ENCODE measurements at regions not wholly inside any gene's neighbourhood (a gene's known extent, or its start where the extent isn't known, plus 50 kb on each side); places are given as distances from the start of the nearest gene placed in this dataset.

DNA sequence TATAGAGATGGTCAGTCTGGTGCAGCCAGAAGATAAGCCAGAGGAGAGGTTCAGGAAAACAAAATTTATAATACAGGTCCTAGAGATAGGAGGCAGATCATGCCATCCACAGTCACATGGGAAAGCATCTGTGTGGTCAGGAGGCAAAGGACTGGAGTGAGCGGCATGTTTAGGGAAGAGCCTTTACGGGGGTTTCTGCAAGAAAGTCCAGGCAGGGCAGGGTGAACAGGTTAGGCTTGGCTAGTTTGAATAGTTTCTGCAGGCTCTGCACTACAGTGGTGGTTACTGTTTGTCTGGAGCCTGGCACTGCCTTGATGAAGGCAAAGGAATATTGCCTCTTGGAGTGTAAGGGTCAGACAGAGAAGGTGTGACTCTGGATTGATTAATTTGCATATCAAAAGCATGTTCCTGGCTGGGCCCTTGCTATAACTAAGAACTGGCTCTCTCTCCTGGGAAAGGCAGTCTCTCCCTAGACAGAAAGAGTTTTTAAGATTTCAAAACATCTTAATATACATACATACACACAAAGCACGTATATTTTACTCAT is 1034.7 kb upstream of the CHAC2 start:
- no peak for DNase-seq (ENCODE audit: low read depth in 4 of 4, low spot score in 1 of 4)

DNA sequence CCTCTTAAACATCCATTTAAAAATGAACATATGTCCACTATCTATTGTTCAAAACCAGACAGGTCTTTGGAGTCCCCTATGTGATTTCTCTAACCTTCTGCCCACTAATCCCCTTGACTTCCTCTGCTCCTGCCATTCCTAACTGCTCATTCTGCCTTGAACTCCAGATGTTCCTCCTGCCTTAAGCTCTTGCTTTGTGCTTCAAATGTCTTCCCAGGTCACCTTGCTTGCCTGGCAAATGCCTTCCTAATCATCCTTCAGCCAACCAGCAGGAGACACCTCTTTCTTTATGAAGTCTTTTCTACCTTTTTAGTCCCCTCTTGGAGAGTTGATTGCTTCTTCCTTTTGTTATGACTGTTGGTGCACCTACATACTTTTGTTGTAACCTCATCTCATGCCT is 1043.0 kb upstream of the CHAC2 start:
- DNase-seq (ENCODE audit: low read depth in 4 of 4, low spot score in 1 of 4) = no peak

DNA sequence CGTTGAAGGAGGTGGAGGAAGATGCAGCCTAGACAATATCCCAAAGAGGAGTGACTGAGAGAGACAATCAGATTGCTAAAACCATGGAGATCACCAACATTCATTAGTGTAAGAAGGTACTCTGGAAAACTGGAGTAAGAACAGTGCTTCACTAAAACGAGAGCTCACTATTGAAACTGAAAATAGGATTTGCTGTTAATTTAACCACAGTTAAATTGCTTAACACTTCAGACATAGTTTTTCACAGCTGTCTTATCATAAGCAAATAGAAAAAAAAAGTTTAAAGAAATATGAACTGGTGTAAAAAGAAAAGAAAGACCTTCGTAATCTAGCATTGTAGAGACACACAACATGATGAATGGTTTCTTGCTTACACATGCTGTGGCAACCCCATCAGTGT is 1049.8 kb upstream of the CHAC2 start:
- DNase-seq (ENCODE audit: low read depth in 4 of 4, low spot score in 1 of 4) = no peak

DNA sequence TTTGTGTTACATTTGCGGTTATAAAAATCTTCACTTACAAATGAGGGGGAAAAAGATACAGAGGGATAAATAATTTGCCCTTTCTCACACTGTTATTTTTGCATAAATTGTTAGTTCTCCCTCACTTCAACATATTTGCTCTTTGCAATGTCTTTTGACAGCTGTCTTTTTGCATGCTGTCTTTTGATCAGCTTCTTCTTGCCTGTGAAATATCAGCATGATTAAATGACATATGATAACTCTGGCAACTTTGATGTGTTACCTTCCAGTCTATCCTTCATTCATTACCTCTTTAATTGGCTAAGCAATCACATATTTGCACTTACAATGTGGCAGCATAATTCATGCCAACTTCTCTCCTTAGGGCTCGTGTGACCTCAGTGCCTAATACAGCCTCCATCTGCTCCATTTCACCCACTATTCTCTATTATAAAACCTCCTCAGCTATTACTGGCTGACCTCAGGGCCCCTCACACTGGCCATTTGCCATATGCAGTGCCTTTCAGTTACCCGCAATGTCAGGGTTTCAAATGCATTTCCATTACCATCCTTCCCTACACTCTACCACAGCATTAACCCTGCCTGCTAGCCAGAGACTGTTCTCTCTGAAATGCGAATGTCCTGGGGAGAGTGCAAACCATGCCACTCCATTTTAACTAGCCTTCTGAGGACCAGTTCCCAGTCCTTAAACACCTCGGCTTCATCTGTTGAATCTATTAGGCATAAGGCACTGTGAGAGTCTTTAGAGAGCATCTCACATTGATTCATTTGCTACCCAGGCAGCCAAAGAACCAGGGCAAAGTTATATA is 1056.6 kb upstream of the CHAC2 start:
- no peak for DNase-seq (ENCODE audit: low read depth in 4 of 4, low spot score in 1 of 4)

DNA sequence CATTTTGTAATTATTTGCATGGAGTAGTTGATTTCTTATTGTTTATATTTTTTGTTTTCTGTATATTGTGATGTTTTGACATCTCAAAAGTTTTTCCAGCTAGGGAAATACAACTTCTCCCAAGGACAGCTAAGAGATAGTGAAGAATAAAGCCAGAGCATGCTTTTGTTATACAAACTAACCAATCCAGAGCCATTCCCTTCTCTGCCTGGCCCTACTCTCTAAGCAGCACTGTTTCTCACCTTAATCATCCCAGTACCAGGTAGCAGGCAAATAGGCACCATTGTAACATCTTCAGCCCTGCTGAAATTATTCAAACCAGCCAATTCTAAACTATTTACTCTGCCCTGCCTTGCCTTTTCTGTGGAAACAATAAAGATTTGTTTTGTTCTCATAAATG is 1063.4 kb upstream of the CHAC2 start:
- no peak for DNase-seq (ENCODE audit: low read depth in 4 of 4, low spot score in 1 of 4)

DNA sequence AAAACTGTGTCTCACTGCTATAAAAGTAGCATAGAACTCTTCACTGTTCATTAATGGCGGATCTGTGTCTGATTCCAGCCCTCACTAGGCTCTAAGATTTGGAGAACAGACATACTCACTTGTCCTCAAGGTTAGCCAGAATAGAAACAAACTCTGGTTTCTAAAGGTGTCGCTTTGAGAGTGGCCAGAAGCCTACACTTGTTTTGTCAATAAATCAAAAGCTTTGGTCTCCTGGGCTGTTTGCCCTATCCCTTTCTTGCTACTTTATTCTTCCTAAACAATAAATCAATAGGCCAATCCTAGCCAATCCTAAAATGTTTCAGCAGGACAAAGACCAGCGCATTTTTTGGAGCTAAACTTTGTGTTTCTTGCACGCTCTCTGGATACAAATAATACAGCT is 1064.6 kb upstream of the CHAC2 start:
- DNase-seq (ENCODE audit: low read depth in 4 of 4, low spot score in 1 of 4) = no peak

DNA sequence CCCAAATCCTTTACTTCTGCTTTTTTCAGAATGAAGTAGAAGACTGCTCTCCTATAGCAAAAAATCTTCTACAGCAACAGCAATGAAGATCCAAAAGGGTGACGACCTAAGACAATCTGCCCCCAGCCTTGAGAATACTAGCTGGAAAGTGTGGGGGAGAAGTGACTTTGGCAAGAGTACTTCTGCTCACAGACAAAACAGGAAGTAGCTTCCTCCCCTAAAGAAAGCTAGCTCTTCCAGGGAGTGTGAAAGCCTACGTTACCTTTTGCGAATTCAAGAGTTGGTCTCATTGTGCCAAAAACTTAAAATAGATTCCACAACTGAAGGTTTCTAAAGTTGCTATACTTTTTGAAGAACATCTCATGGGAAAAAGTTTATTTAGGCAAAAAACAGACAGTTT is 1069.2 kb upstream of the CHAC2 start:
- DNase-seq (ENCODE audit: low read depth in 4 of 4, low spot score in 1 of 4) = no peak

DNA sequence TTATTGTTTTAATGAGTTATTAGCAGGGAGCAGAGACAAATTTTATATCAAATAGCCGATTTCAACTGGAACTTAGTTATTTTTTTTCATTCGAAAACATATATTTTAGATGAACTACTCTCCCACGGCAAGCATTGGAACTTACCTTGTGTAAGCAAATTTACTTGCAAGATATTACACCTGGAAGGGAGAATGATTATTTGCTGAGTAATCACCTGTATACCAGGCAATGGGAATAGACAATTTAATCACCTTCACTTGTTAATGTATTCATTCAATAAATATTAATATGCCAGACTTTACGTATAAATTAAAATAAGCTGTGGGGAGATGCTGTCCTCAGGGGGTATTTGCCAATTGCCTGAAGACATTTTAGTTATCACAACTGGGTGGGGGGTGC is 1069.9 kb upstream of the CHAC2 start:
- DNase-seq (ENCODE audit: low read depth in 4 of 4, low spot score in 1 of 4) = no peak

DNA sequence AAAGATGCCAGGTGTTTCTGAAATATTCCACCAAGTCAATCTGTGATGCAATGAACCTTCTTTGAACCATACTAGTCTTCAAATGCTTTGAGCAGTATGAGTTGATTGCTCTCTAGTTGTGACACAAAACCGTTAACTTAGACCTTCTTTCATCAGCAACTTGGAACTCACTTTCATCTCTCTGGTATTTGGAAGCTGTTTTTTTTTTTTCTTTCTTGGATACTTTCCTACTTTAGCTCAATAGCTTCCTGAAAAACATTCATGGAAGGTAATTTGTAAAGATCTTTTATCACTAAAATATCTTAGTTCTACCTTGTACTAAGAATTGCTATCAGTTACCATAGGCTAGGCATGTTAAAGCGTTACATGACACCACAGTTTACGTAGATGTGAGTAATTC is 1071.9 kb upstream of the CHAC2 start:
- DNase-seq (ENCODE audit: low read depth in 4 of 4, low spot score in 1 of 4) = no peak

DNA sequence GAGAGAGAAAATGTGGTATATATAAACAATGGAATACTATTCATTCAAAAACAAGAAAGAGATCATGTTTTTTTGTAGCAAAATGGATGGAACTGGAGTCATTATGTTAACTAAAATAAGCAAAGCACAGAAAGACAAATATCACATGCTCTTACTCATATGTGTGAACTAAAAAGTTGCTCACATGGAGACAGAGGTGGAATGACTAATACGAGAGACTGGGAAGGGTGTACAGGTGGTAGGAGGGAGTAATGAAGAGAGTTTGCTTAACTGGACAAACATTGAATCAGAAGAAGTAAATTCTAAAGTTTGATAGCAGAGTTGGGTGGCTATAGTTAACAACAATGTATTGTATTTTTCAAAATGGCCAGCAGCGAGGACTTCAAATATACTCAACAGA is 1080.7 kb upstream of the CHAC2 start:
- DNase-seq (ENCODE audit: low read depth in 4 of 4, low spot score in 1 of 4) = no peak

DNA sequence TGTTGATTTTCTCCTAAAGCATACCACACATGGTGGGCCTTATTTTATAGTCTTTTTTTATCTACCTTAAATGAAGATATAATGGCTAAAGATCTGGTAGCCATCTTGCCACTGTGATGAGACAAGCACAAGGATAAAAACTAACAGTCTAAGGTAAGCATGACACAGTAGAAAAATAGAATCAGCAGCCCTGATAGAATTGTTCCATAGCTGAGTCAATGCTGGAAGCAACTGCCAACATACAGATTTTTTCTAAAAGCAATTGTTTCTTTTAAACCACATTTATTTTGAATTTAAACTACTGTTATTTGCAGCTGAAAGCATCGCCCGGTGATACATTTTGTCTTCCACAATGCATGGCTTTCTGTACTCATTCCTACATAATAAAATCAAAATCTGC is 1091.5 kb upstream of the CHAC2 start:
- no peak for DNase-seq (ENCODE audit: low read depth in 4 of 4, low spot score in 1 of 4)

DNA sequence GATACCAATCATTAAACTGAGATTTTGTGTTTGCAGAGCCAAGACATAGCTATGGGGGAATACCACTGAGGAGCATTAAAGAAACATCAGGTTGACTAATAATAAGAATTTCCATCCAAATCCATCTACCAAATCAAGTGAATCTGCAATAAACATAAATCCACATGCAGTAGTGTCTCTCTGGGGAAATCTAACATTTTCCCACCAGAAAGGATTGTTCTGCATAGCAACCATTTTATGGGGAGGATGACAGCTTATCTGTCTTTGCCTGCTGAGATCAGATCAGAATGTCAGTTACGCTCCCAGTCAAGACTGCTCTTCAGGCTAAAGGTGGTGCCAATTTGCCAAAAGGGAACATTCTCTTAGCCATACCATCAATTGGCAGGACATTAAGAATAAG is 1098.9 kb upstream of the CHAC2 start:
- no peak for DNase-seq (ENCODE audit: low read depth in 4 of 4, low spot score in 1 of 4)

DNA sequence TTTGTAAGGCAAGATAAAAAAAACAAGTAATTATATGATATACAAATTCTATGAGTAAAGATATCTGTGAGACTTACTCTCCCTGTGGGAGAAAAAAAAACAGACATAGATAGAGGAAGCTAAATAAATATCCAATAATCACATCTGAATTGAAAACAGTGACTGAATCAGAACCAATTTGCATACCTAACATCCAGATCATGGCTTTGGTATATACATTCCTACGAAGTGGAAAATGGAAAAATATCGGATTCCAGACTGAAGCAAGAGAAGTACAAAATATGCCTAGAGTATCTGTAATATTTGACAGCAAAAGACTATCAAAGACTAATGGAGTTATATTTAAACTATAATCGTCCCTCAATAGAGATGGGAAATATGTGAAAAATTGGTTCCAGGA is 1108.1 kb upstream of the CHAC2 start:
- no peak for DNase-seq (ENCODE audit: low read depth in 4 of 4, low spot score in 1 of 4)

DNA sequence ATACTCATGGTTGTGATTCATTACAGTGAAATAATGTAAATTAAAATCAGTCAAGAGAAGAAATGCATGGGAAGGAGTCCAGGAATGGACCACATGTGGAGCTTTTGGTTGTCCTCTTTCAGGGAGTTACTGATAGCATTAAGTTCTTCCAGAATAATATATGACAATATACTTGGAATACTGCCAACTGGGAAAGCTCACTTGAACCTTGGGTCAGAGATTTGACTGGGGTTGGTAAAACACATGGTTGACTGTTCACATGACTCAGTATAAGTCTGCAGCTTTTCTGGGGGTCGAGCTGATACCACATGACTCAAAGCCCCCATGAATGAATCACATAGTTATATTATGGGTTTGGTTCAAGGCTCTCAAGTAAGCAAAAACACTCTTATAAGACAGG is 1109.0 kb upstream of the CHAC2 start:
- no peak for DNase-seq (ENCODE audit: low read depth in 4 of 4, low spot score in 1 of 4)

DNA sequence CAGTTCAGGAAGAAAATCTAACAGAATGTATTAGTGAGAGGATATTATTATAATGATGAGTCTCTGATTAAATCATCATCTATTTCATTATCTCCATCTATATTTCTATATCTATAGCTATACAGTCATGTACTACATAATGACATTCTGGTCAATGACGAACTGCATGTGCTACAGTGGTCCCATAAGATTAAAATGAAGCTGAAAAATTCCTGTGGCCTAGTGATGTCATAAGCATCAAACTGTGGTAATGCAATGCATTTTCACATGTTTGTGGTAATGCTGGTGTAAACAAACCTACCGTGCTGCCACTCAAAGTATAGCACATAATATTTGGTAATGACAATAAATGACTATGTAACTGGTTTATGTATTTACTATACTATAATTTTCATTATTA is 1127.9 kb upstream of the CHAC2 start:
- no peak for DNase-seq (ENCODE audit: low read depth in 4 of 4, low spot score in 1 of 4)

DNA sequence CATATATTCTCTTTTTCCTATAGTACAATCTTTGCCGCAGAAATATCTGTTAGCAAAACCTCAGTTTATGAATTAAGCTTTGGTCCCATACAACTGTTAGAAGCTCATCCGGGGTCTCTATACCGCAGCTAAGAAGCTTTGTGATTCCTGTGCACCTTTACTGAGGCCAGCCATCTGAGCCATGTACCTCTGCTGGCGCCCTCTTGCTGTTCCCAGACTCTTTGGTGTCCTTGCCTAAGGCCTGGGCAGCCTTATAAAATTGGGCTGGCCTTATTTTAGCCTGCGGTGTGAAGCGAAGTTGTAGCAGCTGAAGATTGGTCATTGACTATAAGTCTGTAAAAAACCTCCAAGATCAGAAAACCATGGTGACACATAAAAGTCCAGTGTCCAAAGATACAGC is 1135.1 kb upstream of the CHAC2 start:
- DNase-seq (ENCODE audit: low read depth in 4 of 4, low spot score in 1 of 4) = no peak

DNA sequence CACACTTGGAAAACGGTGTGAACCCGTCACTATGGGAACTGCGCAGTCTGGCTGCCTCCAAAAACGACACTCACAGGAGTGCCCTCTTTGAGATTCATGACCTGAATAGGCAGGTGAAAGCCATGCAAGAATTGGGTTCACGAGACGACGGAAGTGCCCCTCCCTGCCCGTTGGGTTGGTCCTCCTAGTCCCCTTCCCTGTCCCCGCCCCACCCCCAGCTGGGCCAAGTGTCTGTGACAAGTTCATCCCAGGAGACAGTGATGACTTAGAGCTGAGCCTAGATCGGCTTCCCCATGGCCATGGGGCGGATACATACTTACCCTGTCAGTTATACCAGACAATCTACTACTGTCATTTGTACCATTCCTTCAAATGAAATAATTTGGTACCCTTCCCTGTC is 1137.7 kb upstream of the CHAC2 start:
- no peak for DNase-seq (ENCODE audit: low read depth in 4 of 4, low spot score in 1 of 4)

DNA sequence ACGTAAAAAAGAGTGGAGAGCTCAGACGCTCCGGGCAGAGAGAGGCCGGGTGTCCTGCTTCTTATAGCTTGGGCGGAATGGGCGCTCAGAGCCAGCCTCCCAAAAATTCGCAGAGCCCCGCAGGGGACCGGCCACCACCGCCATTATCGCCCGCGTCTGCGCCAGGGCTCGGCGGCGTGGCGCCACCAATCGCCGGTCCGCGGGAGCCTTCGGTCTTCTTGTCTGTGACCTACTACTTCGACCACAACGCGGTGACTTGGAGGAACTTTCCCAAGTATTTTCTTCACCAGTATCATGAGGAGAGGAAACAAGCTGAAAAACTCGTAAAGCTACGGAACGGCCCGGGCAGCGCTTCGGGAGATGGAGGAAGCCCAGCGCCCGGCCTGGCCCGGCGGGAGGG is 1138.1 kb upstream of the CHAC2 start:
- DNase-seq (ENCODE audit: low read depth in 4 of 4, low spot score in 1 of 4) = no peak

DNA sequence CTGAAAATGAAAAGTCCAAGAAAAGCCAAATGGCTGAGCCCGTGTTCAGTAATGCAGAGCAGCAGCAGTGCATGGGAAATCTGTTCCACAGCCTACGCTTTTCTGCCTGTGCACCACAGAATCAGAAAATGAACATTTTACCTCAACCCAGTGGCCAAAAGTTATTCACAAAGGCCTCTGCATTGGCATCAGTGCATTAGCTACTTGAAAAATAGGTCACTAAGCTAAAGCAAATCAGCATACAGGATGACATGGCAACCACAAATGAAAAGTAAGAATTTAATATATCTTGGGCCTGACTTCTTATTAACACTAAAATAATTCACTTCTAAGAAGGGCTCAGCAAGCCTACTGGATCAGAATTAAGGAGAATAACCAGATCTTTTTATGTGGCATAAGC is 1145.3 kb upstream of the CHAC2 start:
- DNase-seq (ENCODE audit: low read depth in 4 of 4, low spot score in 1 of 4) = no peak

DNA sequence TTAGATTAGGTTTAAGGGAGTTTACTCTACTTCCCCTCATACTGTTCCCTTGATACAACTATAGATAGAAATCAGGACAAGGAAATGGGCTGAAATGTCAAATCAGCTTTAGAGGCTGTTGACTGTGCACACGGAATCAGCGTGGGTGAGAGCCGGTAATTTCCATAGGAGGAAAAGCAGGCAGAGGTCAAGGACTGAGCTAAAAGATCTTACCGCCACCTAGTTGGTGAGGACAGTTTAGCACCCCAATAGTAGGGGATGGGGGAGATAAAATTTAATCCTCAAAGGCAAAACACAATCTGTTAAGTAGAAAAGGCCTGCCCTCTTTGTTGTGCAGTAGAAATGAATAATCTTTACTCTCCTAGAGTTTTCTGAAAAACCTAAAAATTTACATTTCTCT is 1154.5 kb upstream of the CHAC2 start:
- DNase-seq (ENCODE audit: low read depth in 4 of 4, low spot score in 1 of 4) = no peak

DNA sequence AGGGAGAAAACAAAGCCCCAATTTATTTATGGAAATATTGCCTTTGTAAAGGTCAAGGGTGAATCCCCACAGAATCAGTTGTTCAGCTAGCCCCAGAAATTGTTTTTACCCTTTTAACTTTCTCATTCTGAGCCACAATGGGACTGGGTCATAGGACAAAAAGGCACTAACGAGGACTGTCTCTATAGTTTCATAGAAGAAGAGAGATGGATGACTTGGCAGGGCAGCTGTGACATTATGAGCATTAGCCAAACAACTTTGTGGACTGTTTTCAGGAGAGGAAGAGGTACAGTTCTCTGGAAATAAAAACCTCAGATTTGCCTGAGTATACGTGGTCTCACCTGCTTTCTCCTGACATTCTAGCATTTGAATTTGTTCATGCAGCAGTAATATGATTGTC is 1155.8 kb upstream of the CHAC2 start:
- no peak for DNase-seq (ENCODE audit: low read depth in 4 of 4, low spot score in 1 of 4)

DNA sequence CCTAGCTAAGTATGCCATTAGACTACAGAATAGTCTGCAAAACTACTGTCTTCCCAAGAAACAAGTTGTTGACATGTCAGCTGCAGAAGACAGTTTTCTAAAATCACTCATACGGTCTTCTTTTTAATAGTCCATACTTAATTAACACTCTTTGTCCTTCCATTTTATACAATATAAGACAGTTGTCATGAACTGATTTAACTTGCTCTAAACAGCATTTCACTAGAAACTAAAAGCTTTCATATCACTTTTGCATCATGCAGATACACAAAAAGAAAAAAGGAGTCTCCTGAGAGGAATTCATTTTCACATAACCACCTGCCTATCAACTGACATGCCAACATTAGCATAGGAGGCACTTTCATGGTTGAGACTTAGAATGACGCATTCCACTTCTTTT is 1159.6 kb upstream of the CHAC2 start:
- no peak for DNase-seq (ENCODE audit: low read depth in 4 of 4, low spot score in 1 of 4)

DNA sequence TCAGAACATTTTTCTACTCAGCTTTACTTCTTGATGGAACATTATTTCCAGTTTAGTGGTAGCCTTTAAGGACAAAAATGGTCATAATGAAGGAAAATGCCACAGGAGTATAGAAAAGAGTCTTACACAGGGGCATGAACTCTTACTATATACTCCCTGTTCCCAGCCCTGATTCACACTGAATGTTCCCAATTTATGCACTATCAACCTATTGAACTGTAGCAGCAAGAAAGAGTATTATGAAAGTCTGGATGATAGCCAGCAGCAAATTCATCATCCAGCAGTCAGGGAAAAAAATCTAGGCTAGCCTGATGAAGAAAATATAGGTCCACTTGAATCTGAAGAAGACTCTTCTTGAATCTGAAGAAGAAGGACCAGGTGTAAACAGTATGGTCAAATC is 1170.3 kb upstream of the CHAC2 start:
- DNase-seq (ENCODE audit: low read depth in 4 of 4, low spot score in 1 of 4) = no peak

Measured in stimulated activated CD4-positive, alpha-beta T cell treated with anti-CD3 and anti-CD28 coated beads, Interleukin-1b, Interleukin-23, amount 100 ng/mL, for 24 hours (primary cell).